GM21717 (cell line): ENCODE measurements at regions not wholly inside any gene's neighbourhood (a gene's known extent, or its start where the extent isn't known, plus 50 kb on each side); places are given as distances from the start of the nearest gene placed in this dataset.

Experiments used
- ATAC-seq: cut with Tn5 transposase; IDR thresholded peaks from one replicate; pipeline ENCODE4 v1.9.1; 2021; ENCODE audit warnings: mild to moderate bottlenecking, moderate library complexity; ENCODE audit not compliant: unreplicated experiment

- no peak for ATAC-seq
Observed at GRCh38 chr11:32039149-32039548, 51.7 kb upstream of the RCN1 start.

GRCh38 chr11:32034680-32035079 lies 56.2 kb upstream of the RCN1 start:
- no peak for ATAC-seq

GRCh38 chr11:32034149-32034548 lies 56.7 kb upstream of the RCN1 start:
- no peak for ATAC-seq

- no peak for ATAC-seq
Observed at GRCh38 chr11:32033491-32033890, 57.4 kb upstream of the RCN1 start.

- ATAC-seq: peak; percentile 54
Observed at GRCh38 chr11:32033067-32033466, 57.8 kb upstream of the RCN1 start.

GRCh38 chr11:32032478-32032877 lies 58.4 kb upstream of the RCN1 start:
- ATAC-seq: peak; percentile 62

GRCh38 chr11:32032052-32032451 lies 58.8 kb upstream of the RCN1 start:
- peak; percentile 4 for ATAC-seq

GRCh38 chr11:32030875-32031503 lies 59.9 kb upstream of the RCN1 start:
- no peak for ATAC-seq

GRCh38 chr11:32029721-32030120 lies 61.2 kb upstream of the RCN1 start:
- no peak for ATAC-seq

- ATAC-seq: no peak
Observed at GRCh38 chr11:32028201-32028600, 62.7 kb upstream of the RCN1 start.

- no peak for ATAC-seq
Observed at GRCh38 chr11:32026766-32027165, 64.1 kb upstream of the RCN1 start.

- no peak for ATAC-seq
Observed at GRCh38 chr11:32024948-32025347, 65.9 kb upstream of the RCN1 start.

GRCh38 chr11:32023370-32024305 lies 67.2 kb upstream of the RCN1 start:
- ATAC-seq: no peak

- ATAC-seq: no peak
Observed at GRCh38 chr11:32018672-32019071, 72.2 kb upstream of the RCN1 start.

GRCh38 chr11:32016111-32016510 lies 74.8 kb upstream of the RCN1 start:
- ATAC-seq: no peak

- ATAC-seq: no peak
Observed at GRCh38 chr11:32015427-32015826, 75.4 kb upstream of the RCN1 start.

- ATAC-seq: no peak
Observed at GRCh38 chr11:32013603-32014002, 77.3 kb upstream of the RCN1 start.

- ATAC-seq: no peak
Observed at GRCh38 chr11:32012049-32012448, 78.8 kb upstream of the RCN1 start.

GRCh38 chr11:32008880-32009551 lies 81.9 kb upstream of the RCN1 start:
- no peak for ATAC-seq

- ATAC-seq: peak; percentile 73
Observed at GRCh38 chr11:32006799-32007388, 84.0 kb upstream of the RCN1 start.

GRCh38 chr11:32005786-32006416 lies 85.0 kb upstream of the RCN1 start:
- ATAC-seq: no peak
